ENCODE measurements at regions not wholly inside any gene's neighbourhood (a gene's known extent, or its start where the extent isn't known, plus 50 kb on each side); places are given as distances from the start of the nearest gene placed in this dataset.
"Not testable (repeated sequence)": the region's sequence is repeated elsewhere in the genome, so short reads cannot be mapped to it uniquely, and the experiment has no call there.

DNA sequence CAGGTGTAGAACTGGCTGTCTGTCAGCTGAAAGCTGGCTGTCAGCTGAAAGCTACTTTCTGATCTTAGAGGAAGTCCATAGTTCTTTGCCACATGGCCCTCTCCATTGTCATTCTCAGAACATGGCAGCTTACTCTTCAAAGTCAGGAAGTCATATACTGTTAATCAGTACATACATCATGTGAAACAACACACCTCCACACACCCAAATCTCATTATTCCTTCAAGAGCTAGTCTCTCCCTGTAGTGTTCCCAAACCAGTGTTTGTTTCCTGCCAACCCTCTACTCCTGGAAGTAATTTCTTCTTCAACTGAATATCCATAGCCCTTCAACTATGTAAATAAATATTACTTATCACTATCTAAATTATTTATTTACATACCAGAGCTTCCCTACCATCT is 58.9 kb downstream of the OR5AK2 start:
- no peaks in the 10 kb centered on the region for H3K4me1 ChIP-seq (ENCODE audit: insufficient read depth, insufficient read length)
- TF ChIP-seq SUZ12 (IDR thresholded peaks at IDR 0.05; ENCODE audit: extremely low read depth, insufficient read depth, insufficient read length), result no peak
- H3K36me3 ChIP-seq (ENCODE audit: insufficient read depth, insufficient read length, low read length), result no peaks in the 10 kb centered on the region

DNA sequence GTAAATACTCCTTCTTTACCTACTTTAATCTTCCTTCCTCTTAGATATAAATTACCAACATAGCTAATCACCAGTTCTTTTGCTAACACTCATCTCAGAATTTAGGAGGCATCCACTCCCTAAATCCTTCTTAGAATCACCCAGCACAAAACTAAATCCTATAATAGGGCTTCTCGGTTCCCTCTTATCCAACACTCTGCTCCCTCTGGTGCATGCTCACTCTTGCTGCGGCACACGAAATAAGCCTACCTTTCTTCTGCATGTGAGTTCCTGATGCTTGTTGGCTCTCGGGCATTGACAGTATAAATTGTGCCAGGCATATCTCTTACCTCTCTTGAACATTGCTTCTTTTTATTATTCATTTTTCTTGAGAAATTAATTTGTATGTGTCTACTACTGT is 61.0 kb downstream of the OR5AK2 start:
- no peaks in the 10 kb centered on the region for H3K9me3 ChIP-seq (ENCODE audit: insufficient read depth, low read length)
- no peak overlapping the region for H3K4me3 ChIP-seq (ENCODE audit: insufficient read length, low read depth)
- H3K36me3 ChIP-seq (ENCODE audit: insufficient read depth, insufficient read length, low read length), result no peaks in the 10 kb centered on the region
- no peaks in the 10 kb centered on the region for H3K4me1 ChIP-seq (ENCODE audit: insufficient read depth, insufficient read length)
- no peak for DNase-seq (ENCODE audit: low read depth, low spot score)
- no peaks in the 10 kb centered on the region for H3K27me3 ChIP-seq (ENCODE audit: insufficient read depth, insufficient read length)
- H3K9ac ChIP-seq (ENCODE audit: insufficient read length, low read depth), result no peak overlapping the region
- no peak for TF ChIP-seq ZNF274 (IDR thresholded peaks at IDR 0.05; ENCODE audit: low read depth, low read length)
- TF ChIP-seq SUZ12 (IDR thresholded peaks at IDR 0.05; ENCODE audit: extremely low read depth, insufficient read depth, insufficient read length), result no peak
- TF ChIP-seq YY1 (IDR thresholded peaks at IDR 0.05; ENCODE audit: insufficient read depth, insufficient read length), result no peak

More for the DNA sequence above, 58.9 kb downstream of the OR5AK2 start:
- Histone ChIP-seq H3K4me3 (ENCODE audit: insufficient read length, low read depth) (no peak overlapping the region), H3K9me3 (ENCODE audit: insufficient read depth, low read length) (no peaks in the 10 kb centered on the region), H3K27me3 (ENCODE audit: insufficient read depth, insufficient read length) (no peaks in the 10 kb centered on the region), H3K9ac (ENCODE audit: insufficient read length, low read depth) (no peak overlapping the region)
- no peak for DNase-seq (ENCODE audit: low read depth, low spot score)

DNA sequence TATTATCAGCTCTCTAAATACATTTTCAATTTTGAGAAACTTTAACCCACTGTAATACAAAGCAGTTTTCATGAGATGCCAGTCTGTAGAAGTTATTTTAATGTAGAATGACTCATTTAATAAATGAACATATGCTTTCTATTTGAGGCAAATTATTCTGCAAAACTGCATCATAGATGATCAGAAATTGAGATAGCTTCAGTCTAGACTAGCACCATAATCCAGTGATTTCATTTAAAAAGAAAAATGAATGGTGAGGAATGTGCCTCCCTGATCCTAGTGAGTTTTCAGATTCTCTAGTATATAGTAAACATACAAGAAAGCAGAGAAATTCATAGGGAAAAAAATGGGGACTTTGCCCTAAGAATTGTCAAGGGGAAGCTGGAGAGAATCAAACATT is 66.1 kb downstream of the OR5AK2 start:
- Histone ChIP-seq H3K36me3 (ENCODE audit: insufficient read depth, insufficient read length, low read length) (no peaks in the 10 kb centered on the region), H3K27me3 (ENCODE audit: insufficient read depth, insufficient read length) (no peaks in the 10 kb centered on the region), H3K4me3 (ENCODE audit: insufficient read length, low read depth) (no peak overlapping the region), H3K9me3 (ENCODE audit: insufficient read depth, low read length) (no peaks in the 10 kb centered on the region), H3K9ac (ENCODE audit: insufficient read length, low read depth) (no peak overlapping the region), H3K4me1 (ENCODE audit: insufficient read depth, insufficient read length) (no peaks in the 10 kb centered on the region)
- DNase-seq (ENCODE audit: low read depth, low spot score), result no peak
- TF ChIP-seq YY1 (IDR thresholded peaks at IDR 0.05; ENCODE audit: insufficient read depth, insufficient read length) (no peak), ZNF274 (IDR thresholded peaks at IDR 0.05; ENCODE audit: low read depth, low read length) (no peak), SUZ12 (IDR thresholded peaks at IDR 0.05; ENCODE audit: extremely low read depth, insufficient read depth, insufficient read length) (no peak)

DNA sequence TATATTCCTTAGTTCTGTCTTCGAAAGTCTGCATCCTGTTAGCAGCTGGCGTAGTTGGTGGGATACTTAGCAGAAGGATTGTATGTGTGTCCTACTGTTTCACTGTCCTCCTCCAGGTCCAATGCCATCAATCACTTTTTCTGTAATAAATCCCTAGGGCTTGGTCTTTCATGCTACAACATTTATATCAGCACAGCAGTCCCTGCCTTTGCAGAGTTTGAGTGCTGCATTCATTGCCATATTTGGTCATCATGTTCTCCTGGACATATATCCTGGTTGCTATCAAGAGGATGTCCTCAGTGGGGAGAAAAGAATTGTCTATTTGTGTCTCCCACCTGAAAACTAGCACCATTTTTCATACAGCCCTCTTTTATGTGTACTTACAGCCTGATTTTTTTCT is 67.0 kb downstream of the OR5AK2 start:
- no peak overlapping the region for H3K9ac ChIP-seq (ENCODE audit: insufficient read length, low read depth)
- H3K27me3 ChIP-seq (ENCODE audit: insufficient read depth, insufficient read length), result no peaks in the 10 kb centered on the region
- no peaks in the 10 kb centered on the region for H3K36me3 ChIP-seq (ENCODE audit: insufficient read depth, insufficient read length, low read length)
- no peak for DNase-seq (ENCODE audit: low read depth, low spot score)
- H3K4me1 ChIP-seq (ENCODE audit: insufficient read depth, insufficient read length), result no peaks in the 10 kb centered on the region
- TF ChIP-seq SUZ12 (IDR thresholded peaks at IDR 0.05; ENCODE audit: extremely low read depth, insufficient read depth, insufficient read length) (no peak), ZNF274 (IDR thresholded peaks at IDR 0.05; ENCODE audit: low read depth, low read length) (no peak), YY1 (IDR thresholded peaks at IDR 0.05; ENCODE audit: insufficient read depth, insufficient read length) (no peak)
- H3K9me3 ChIP-seq (ENCODE audit: insufficient read depth, low read length), result no peaks in the 10 kb centered on the region
- no peak overlapping the region for H3K4me3 ChIP-seq (ENCODE audit: insufficient read length, low read depth)

DNA sequence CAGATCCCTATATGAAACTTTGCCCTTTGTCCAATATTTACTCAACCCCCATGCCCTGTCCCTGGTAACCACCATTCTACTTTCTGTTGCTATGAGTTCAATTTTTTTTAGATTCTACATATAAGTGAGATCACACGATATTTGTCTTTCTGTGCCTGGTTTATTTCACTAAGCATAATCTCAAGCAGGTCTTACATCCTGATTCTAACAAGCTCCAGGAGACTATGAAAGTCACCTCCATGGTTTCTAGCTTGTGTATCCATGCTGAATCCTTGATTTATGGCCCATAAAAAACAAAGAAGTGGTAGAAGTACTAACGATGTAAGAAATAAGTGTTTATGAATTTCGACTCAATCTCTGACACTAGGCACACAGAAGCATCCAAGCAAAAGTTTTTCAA is 68.0 kb downstream of the OR5AK2 start:
- no peak overlapping the region for H3K4me3 ChIP-seq (ENCODE audit: insufficient read length, low read depth)
- no peaks in the 10 kb centered on the region for H3K4me1 ChIP-seq (ENCODE audit: insufficient read depth, insufficient read length)
- no peaks in the 10 kb centered on the region for H3K36me3 ChIP-seq (ENCODE audit: insufficient read depth, insufficient read length, low read length)
- H3K9ac ChIP-seq (ENCODE audit: insufficient read length, low read depth), result no peak overlapping the region
- TF ChIP-seq SUZ12 (IDR thresholded peaks at IDR 0.05; ENCODE audit: extremely low read depth, insufficient read depth, insufficient read length) (no peak), ZNF274 (IDR thresholded peaks at IDR 0.05; ENCODE audit: low read depth, low read length) (no peak), YY1 (IDR thresholded peaks at IDR 0.05; ENCODE audit: insufficient read depth, insufficient read length) (no peak)
- no peaks in the 10 kb centered on the region for H3K9me3 ChIP-seq (ENCODE audit: insufficient read depth, low read length)
- no peak for DNase-seq (ENCODE audit: low read depth, low spot score)
- H3K27me3 ChIP-seq (ENCODE audit: insufficient read depth, insufficient read length), result no peaks in the 10 kb centered on the region

DNA sequence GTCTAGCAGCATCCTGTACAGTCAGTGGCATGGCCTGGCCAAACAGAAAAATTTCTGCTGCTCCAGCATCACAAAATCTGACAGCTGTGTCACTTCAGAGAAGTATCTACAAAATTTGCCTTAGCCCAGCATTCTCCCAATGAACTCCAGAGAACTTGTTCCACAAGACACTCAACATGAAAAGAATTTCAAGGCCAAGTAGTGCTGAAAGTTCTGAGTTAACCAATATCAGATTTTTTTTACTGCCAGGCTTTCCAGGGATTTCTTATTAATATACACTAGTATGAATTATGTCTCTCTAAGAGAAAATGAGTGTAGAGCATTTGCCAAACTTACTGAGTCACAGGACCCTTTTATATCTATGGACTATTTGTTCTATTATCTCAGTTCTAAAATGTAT is 68.8 kb downstream of the OR5AK2 start:
- TF ChIP-seq SUZ12 (IDR thresholded peaks at IDR 0.05; ENCODE audit: extremely low read depth, insufficient read depth, insufficient read length), result no peak
- TF ChIP-seq ZNF274 (IDR thresholded peaks at IDR 0.05; ENCODE audit: low read depth, low read length), result no peak
- no peak for TF ChIP-seq YY1 (IDR thresholded peaks at IDR 0.05; ENCODE audit: insufficient read depth, insufficient read length)
- no peak for DNase-seq (ENCODE audit: low read depth, low spot score)
- H3K9ac ChIP-seq (ENCODE audit: insufficient read length, low read depth), result no peak overlapping the region
- no peaks in the 10 kb centered on the region for H3K27me3 ChIP-seq (ENCODE audit: insufficient read depth, insufficient read length)
- H3K9me3 ChIP-seq (ENCODE audit: insufficient read depth, low read length), result peaks cover 8% of the 10 kb centered on the region; the same call in 1 of the 2 replicates
- H3K36me3 ChIP-seq (ENCODE audit: insufficient read depth, insufficient read length, low read length), result no peaks in the 10 kb centered on the region
- H3K4me3 ChIP-seq (ENCODE audit: insufficient read length, low read depth), result no peak overlapping the region
- no peaks in the 10 kb centered on the region for H3K4me1 ChIP-seq (ENCODE audit: insufficient read depth, insufficient read length)

DNA sequence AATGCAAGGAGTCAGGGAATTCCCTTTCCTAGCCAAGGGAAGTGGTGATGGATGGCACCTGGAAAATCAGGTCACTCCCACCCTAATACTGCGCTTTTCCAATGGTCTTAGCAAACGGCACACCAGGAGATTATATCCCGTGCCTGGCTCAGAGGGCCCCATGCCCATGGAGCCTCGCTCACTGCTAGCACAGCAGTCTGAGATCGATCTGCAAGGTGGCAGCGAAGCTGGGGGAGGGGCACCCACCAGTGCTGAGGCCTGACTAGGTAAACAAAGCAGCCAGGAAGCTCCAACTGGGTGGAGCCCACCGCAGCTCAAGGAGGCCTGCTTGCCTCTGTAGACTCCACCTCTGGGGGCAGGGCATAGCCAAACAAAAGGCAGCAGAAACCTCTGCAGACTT is 74.2 kb downstream of the OR5AK2 start:
- not testable (repeated sequence) for DNase-seq (ENCODE audit: low read depth, low spot score); H3K36me3 ChIP-seq (ENCODE audit: insufficient read depth, insufficient read length, low read length); H3K4me1 ChIP-seq (ENCODE audit: insufficient read depth, insufficient read length); H3K4me3 ChIP-seq (ENCODE audit: insufficient read length, low read depth); H3K27me3 ChIP-seq (ENCODE audit: insufficient read depth, insufficient read length); H3K9ac ChIP-seq (ENCODE audit: insufficient read length, low read depth)
- H3K9me3 ChIP-seq (ENCODE audit: insufficient read depth, low read length), result peaks cover 17% of the 10 kb centered on the region; the same call in 1 of the 2 replicates

DNA sequence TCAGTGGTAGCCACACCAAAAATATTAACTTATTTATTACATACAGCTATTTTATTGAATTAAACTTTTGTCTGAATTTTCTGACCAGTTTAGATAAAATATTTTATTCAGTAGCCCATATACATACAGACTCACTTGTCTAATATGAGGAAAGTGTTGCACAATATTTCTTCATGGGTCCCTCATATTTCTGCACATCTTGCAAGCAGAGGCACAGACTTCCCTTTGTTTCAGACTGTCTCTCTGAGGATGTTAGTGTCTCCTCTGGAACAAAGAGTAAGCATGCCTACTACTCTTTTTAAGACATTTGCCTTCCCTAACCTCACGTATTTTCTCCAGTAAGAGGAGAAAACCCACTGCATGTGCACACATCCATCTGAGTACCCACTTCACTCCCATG is 81.2 kb downstream of the OR5AK2 start:
- Histone ChIP-seq H3K4me3 (ENCODE audit: insufficient read length, low read depth) (no peak overlapping the region), H3K36me3 (ENCODE audit: insufficient read depth, insufficient read length, low read length) (no peaks in the 10 kb centered on the region), H3K27me3 (ENCODE audit: insufficient read depth, insufficient read length) (no peaks in the 10 kb centered on the region), H3K9me3 (ENCODE audit: insufficient read depth, low read length) (no peaks in the 10 kb centered on the region), H3K9ac (ENCODE audit: insufficient read length, low read depth) (no peak overlapping the region), H3K4me1 (ENCODE audit: insufficient read depth, insufficient read length) (no peaks in the 10 kb centered on the region)
- DNase-seq (ENCODE audit: low read depth, low spot score), result no peak
- TF ChIP-seq YY1 (IDR thresholded peaks at IDR 0.05; ENCODE audit: insufficient read depth, insufficient read length), result no peak
